H1 (cell line): ENCODE measurements at regions not wholly inside any gene's neighbourhood (a gene's known extent, or its start where the extent isn't known, plus 50 kb on each side); places are given as distances from the start of the nearest gene placed in this dataset.

Experiments used
- CBX8 ChIP-seq: fragments of 300-800, 300-1000 bp; sonication (generic); IDR thresholded peaks from 2 replicates; pipeline ENCODE4 v1.7.1; 2016; ENCODE audit warnings: low read depth, low read length, borderline replicate concordance
- HDAC6 ChIP-seq: IDR thresholded peaks from one replicate; pipeline ENCODE4 v1.7.1; 2012; ENCODE audit warnings: low read depth, mild to moderate bottlenecking, inconsistent platforms, low read length, moderate library complexity
- JUND ChIP-seq: IDR thresholded peaks from 2 replicates; pipeline ENCODE4 v1.6.1; 2011; ENCODE audit warnings: mild to moderate bottlenecking, improper control_type of control experiment, low read length
- MAFK ChIP-seq: IDR thresholded peaks from 2 replicates; pipeline ENCODE4 v1.6.1; 2012; ENCODE audit warnings: low read depth, mild to moderate bottlenecking, improper control_type of control experiment, low read length
- POLR2A ChIP-seq, 2 experiments: IDR thresholded peaks; 1 replicate in 1 of 2; 2 replicates in 1 of 2; pipeline ENCODE4 v1.6.1; 2011; ENCODE audit warnings: low read depth in 2 of 2, low read length in 2 of 2, mild to moderate bottlenecking in 2 of 2; ENCODE audit errors: control extremely low read depth in 1 of 2
- POLR2AphosphoS5 ChIP-seq: IDR thresholded peaks from 2 replicates; pipeline ENCODE4 v1.6.1; 2011; ENCODE audit warnings: low read depth, low read length
- RAD21 ChIP-seq, 2 experiments: IDR thresholded peaks in 1 of 2; conservative IDR thresholded peaks in 1 of 2; 2 replicates each; pipeline ENCODE4 v1.6.1; 2011; ENCODE audit warnings: low read depth in 2 of 2, low read length in 2 of 2, improper control_type of control experiment in 1 of 2, inconsistent platforms in 1 of 2, mild to moderate bottlenecking in 1 of 2, moderate library complexity in 1 of 2
- RFX5 ChIP-seq: IDR thresholded peaks from 2 replicates; pipeline ENCODE4 v1.6.1; 2011; ENCODE audit warnings: low read depth, low read length, improper control_type of control experiment, borderline replicate concordance
- SP1 ChIP-seq: IDR thresholded peaks from 2 replicates; pipeline ENCODE4 v1.6.1; 2011; ENCODE audit warnings: low read depth, low read length
- SRF ChIP-seq: IDR thresholded peaks from 2 replicates; pipeline ENCODE4 v1.6.1; 2011; ENCODE audit warnings: mild to moderate bottlenecking, low read depth, low read length, moderate library complexity
- TF ChIP-seq, protein P1 (sequence below), 3 experiments: IDR thresholded peaks; 1 replicate in 2 of 3; 2 replicates in 1 of 3; pipeline versions ENCODE4 v1.5.1 to v1.6.1; 2011; ENCODE audit warnings: low read length in 3 of 3, mild to moderate bottlenecking in 3 of 3, inconsistent platforms in 2 of 3, low read depth in 1 of 3, moderate library complexity in 1 of 3; ENCODE audit not compliant: insufficient read depth in 1 of 3; ENCODE audit errors: control extremely low read depth in 1 of 3

DNA sequence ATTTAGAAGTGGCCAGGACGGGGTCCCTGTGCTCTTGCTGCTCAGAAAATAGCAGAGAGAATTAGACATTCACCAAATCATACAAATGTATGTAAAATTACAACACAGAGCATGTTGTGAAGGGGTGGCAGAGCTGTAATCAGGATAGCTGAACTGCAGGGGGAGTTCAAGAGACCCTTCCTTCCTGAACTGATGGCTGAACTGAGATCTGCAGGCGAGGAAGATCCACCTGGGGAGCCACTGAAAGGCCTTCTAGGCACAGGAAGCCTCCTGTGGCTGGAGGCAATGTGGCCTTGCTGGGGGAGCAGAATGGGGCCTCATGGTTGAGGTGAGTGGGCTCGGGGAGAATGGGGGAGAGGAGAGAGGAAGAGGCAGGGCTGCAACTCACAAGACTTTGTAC, 216.5 kb downstream of the PRDM2 start:
- TF ChIP-seq MAFK, result no peak
- TF ChIP-seq POLR2A (IDR thresholded peaks at IDR 0.05; ENCODE audit: control extremely low read depth in 1 of 2, low read depth in 2 of 2, low read length in 2 of 2), result no peak
- TF ChIP-seq RAD21 (IDR thresholded peaks at IDR 0.05 in 1 of 2, conservative IDR thresholded peaks at IDR 0.05 in 1 of 2; ENCODE audit: low read depth in 2 of 2, low read length in 2 of 2), result no peak; a peak in 1 of 4 replicates
- TF ChIP-seq CBX8, result no peak
- TF ChIP-seq SRF, result no peak
- TF ChIP-seq JUND, result no peak
- TF ChIP-seq, protein P1, sequence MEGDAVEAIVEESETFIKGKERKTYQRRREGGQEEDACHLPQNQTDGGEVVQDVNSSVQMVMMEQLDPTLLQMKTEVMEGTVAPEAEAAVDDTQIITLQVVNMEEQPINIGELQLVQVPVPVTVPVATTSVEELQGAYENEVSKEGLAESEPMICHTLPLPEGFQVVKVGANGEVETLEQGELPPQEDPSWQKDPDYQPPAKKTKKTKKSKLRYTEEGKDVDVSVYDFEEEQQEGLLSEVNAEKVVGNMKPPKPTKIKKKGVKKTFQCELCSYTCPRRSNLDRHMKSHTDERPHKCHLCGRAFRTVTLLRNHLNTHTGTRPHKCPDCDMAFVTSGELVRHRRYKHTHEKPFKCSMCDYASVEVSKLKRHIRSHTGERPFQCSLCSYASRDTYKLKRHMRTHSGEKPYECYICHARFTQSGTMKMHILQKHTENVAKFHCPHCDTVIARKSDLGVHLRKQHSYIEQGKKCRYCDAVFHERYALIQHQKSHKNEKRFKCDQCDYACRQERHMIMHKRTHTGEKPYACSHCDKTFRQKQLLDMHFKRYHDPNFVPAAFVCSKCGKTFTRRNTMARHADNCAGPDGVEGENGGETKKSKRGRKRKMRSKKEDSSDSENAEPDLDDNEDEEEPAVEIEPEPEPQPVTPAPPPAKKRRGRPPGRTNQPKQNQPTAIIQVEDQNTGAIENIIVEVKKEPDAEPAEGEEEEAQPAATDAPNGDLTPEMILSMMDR (IDR thresholded peaks at IDR 0.05; ENCODE audit: control extremely low read depth in 1 of 3, insufficient read depth in 1 of 3, low read depth in 1 of 3, low read length in 3 of 3), result peak in 2 of 3 experiments; percentile 12 to 35; a peak in 1 of 4 replicates
- no peak for TF ChIP-seq RFX5
- TF ChIP-seq POLR2AphosphoS5, result no peak
- no peak for TF ChIP-seq HDAC6
- no peak for TF ChIP-seq SP1
